Astrocyte (in vitro differentiated cells and primary cell): ENCODE measurements at regions not wholly inside any gene's neighbourhood (a gene's known extent, or its start where the extent isn't known, plus 50 kb on each side); places are given as distances from the start of the nearest gene placed in this dataset.

Experiments
- DNase-seq: peaks from one replicate; pipeline ENCODE4 v3.0.0-alpha.2; 2010; ENCODE audit warnings: low read depth
- FAIRE-seq: peaks from 2 replicates; lab custom pipeline; 2011; peaks lifted over from hg19 to GRCh38; lab: Jason Lieb, UNC
- H2AFZ ChIP-seq: 2 replicates; pipeline ENCODE4 v1.6.0; 2012; ENCODE audit warnings: low read depth, low read length, inconsistent platforms
- H3K27ac ChIP-seq: 2 replicates; pipeline ENCODE4 v1.5.1; 2011; ENCODE audit warnings: low read depth, low read length, inconsistent platforms
- H3K27me3 ChIP-seq: 2 replicates; pipeline ENCODE4 v1.6.0; 2011; ENCODE audit warnings: low read length, inconsistent platforms; ENCODE audit not compliant: insufficient read depth
- H3K36me3 ChIP-seq: 2 replicates; pipeline ENCODE4 v1.5.1; 2011; ENCODE audit warnings: low read length, inconsistent platforms; ENCODE audit not compliant: insufficient read depth
- H3K4me1 ChIP-seq: 2 replicates; pipeline ENCODE4 v1.5.1; 2011; ENCODE audit warnings: low read length, inconsistent platforms; ENCODE audit not compliant: insufficient read depth
- H3K4me2 ChIP-seq: 2 replicates; pipeline ENCODE4 v1.6.0; 2012; ENCODE audit warnings: low read length, inconsistent platforms
- H3K4me3 ChIP-seq: 2 replicates; pipeline ENCODE4 v1.5.1; 2011; ENCODE audit warnings: low read depth, mild to moderate bottlenecking, low read length, inconsistent platforms; ENCODE audit not compliant: insufficient read depth
- H3K79me2 ChIP-seq: 2 replicates; pipeline ENCODE4 v1.6.0; 2012; ENCODE audit warnings: mild to moderate bottlenecking, low read length, inconsistent platforms; ENCODE audit not compliant: insufficient read depth
- H3K9ac ChIP-seq: 2 replicates; pipeline ENCODE4 v1.6.0; 2012; ENCODE audit warnings: mild to moderate bottlenecking, low read length, inconsistent platforms
- H3K9me3 ChIP-seq: 2 replicates; pipeline ENCODE4 v1.5.1; 2012; ENCODE audit warnings: low read depth, mild to moderate bottlenecking, low read length, inconsistent platforms; ENCODE audit not compliant: insufficient read depth
- H4K20me1 ChIP-seq: 2 replicates; pipeline ENCODE4 v1.6.0; 2012; ENCODE audit warnings: low read length, inconsistent platforms; ENCODE audit not compliant: insufficient read depth
- H3K27ac Mint-ChIP-seq: one replicate; pipeline ENCODE4 v1.8.0; 2021; ENCODE audit warnings: mild to moderate bottlenecking, mixed read lengths; ENCODE audit not compliant: unreplicated experiment
- H3K27me3 Mint-ChIP-seq: one replicate; pipeline ENCODE4 v1.8.0; 2021; ENCODE audit warnings: low read depth, mixed read lengths; ENCODE audit not compliant: unreplicated experiment
- H3K36me3 Mint-ChIP-seq: one replicate; pipeline ENCODE4 v1.8.0; 2021; ENCODE audit warnings: low read depth, mixed read lengths; ENCODE audit not compliant: unreplicated experiment
- H3K4me1 Mint-ChIP-seq: one replicate; pipeline ENCODE4 v1.8.0; 2021; ENCODE audit warnings: low read depth, mixed read lengths; ENCODE audit not compliant: unreplicated experiment
- H3K4me3 Mint-ChIP-seq: one replicate; pipeline ENCODE4 v1.8.0; 2021; ENCODE audit warnings: mild to moderate bottlenecking, moderate library complexity, mixed read lengths; ENCODE audit not compliant: unreplicated experiment
- H3K9me3 Mint-ChIP-seq: one replicate; pipeline ENCODE4 v1.8.0; 2021; ENCODE audit warnings: mild to moderate bottlenecking, mixed read lengths; ENCODE audit not compliant: unreplicated experiment
- EZH2 ChIP-seq: IDR thresholded peaks from 2 replicates; pipeline ENCODE4 v1.6.1; 2012; ENCODE audit warnings: mild to moderate bottlenecking, low read length, inconsistent platforms; ENCODE audit not compliant: insufficient read depth
- TF ChIP-seq, protein P1 (sequence below): IDR thresholded peaks from 2 replicates; pipeline ENCODE4 v1.5.1; 2011; ENCODE audit warnings: low read depth, mild to moderate bottlenecking, inconsistent platforms, low read length, moderate library complexity; ENCODE audit not compliant: insufficient read depth

DNA sequence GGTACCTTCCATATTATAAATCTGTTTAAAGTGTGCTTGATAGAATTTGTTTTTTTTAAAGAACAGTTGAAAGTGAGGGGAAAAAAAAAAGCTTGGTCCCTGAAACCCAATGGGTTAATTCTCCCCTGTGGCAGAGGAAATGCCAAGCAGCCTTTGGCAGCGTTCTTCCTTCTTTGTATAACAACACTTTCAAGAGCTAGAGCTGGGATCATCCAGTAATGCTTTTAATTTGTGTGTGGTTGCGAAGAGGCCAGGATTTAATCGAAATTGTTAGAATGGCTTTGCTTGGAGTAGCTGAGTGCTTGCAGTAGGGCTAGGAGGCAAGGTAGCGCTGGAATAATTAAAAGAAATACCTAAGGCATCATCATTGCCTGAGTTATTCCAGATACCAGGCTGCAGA is 692.0 kb downstream of the DHX35 start:
- no peaks in the 10 kb centered on the region for H3K4me1 Mint-ChIP-seq
- Histone ChIP-seq H3K27me3 (no peaks in the 10 kb centered on the region), H3K4me3 (no peak overlapping the region), H2AFZ (no peak overlapping the region), H3K79me2 (no peaks in the 10 kb centered on the region), H4K20me1 (no peaks in the 10 kb centered on the region), H3K9me3 (no peaks in the 10 kb centered on the region), H3K36me3 (no peaks in the 10 kb centered on the region), H3K9ac (no peak overlapping the region), H3K4me1 (no peaks in the 10 kb centered on the region), H3K27ac (no peak overlapping the region), H3K4me2 (no peak overlapping the region)
- no peak overlapping the region for H3K4me3 Mint-ChIP-seq
- TF ChIP-seq EZH2: no peak
- TF ChIP-seq, protein P1, sequence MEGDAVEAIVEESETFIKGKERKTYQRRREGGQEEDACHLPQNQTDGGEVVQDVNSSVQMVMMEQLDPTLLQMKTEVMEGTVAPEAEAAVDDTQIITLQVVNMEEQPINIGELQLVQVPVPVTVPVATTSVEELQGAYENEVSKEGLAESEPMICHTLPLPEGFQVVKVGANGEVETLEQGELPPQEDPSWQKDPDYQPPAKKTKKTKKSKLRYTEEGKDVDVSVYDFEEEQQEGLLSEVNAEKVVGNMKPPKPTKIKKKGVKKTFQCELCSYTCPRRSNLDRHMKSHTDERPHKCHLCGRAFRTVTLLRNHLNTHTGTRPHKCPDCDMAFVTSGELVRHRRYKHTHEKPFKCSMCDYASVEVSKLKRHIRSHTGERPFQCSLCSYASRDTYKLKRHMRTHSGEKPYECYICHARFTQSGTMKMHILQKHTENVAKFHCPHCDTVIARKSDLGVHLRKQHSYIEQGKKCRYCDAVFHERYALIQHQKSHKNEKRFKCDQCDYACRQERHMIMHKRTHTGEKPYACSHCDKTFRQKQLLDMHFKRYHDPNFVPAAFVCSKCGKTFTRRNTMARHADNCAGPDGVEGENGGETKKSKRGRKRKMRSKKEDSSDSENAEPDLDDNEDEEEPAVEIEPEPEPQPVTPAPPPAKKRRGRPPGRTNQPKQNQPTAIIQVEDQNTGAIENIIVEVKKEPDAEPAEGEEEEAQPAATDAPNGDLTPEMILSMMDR: no peak
- H3K27ac Mint-ChIP-seq: no peak overlapping the region
- peaks cover 3% of the 10 kb centered on the region for H3K9me3 Mint-ChIP-seq
- FAIRE-seq: no peak
- no peak for DNase-seq
- H3K27me3 Mint-ChIP-seq: peaks cover 15% of the 10 kb centered on the region
- H3K36me3 Mint-ChIP-seq: no peaks in the 10 kb centered on the region

DNA sequence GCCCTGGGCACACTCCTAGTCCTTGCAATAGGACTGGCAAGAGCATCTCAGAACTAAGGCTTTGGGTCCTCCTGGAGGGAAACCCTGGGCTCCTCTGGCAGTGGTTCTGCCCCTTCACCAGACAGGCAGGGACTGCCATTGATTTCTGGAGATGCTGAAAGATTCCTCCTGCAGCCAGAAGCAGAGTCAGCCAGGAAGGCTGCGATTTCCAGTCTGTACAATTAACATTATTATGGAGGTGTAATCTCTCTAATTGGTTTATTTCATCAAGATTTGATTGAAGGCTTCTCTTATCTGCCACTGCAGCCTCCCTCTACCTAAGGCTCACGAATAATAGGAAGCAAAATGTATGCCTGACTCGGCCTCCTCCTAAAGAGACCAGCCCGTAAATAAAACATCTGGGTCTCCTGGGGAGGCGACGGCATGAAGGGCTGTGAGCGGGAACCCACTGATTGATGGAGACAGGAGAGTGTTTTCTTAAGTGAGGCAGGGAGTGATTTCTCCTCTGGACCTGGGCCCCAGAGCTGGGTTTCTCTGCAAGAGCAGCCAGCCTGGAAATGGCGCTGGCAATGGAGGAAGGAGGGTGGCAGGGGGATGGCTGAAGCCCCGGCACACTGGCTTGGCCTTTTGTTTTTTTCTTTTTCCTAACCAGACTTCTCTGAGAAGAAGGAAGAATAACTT is 689.6 kb downstream of the DHX35 start:
- H3K36me3 Mint-ChIP-seq: no peaks in the 10 kb centered on the region
- Histone ChIP-seq H4K20me1 (no peaks in the 10 kb centered on the region), H2AFZ (no peak overlapping the region), H3K4me2 (no peak overlapping the region), H3K27ac (no peak overlapping the region), H3K79me2 (no peaks in the 10 kb centered on the region), H3K9me3 (no peaks in the 10 kb centered on the region), H3K4me1 (no peaks in the 10 kb centered on the region), H3K4me3 (no peak overlapping the region), H3K9ac (no peak overlapping the region), H3K36me3 (no peaks in the 10 kb centered on the region), H3K27me3 (no peaks in the 10 kb centered on the region)
- no peaks in the 10 kb centered on the region for H3K4me1 Mint-ChIP-seq
- no peak overlapping the region for H3K4me3 Mint-ChIP-seq
- FAIRE-seq (no peak), DNase-seq (no peak)
- no peak for TF ChIP-seq EZH2
- TF ChIP-seq, protein P1: no peak
- H3K27ac Mint-ChIP-seq: no peak overlapping the region
- peaks cover 21% of the 10 kb centered on the region for H3K27me3 Mint-ChIP-seq
- H3K9me3 Mint-ChIP-seq: peaks cover 3% of the 10 kb centered on the region

DNA sequence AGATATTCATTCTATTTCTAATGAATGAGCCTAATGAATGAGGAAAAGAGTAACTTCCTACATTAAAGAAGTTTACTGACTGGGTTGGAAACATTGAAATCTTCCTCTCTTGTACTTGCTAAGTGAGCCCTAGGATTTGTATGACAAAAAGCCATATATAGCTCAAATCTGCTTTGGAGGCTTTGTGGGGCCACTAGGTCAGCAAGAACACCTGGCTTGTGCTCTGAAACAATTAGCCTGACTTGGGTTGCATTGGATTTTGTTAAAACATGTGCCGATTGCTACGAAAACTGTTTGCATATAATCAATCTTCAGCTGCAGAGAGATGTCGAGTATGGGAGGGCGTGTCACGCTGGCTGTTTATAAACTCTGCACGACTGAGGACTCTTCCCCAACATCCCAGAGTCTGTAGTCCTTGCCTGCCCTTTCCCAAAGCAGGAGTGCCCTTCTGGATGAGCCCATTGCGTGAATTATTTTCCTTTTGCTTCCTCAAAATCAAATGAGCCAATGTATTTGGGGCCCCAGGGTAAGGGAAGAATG is 684.8 kb downstream of the DHX35 start:
- H3K4me2 ChIP-seq: no peak overlapping the region
- TF ChIP-seq, protein P1: no peak
- TF ChIP-seq EZH2: no peak
- no peak overlapping the region for H3K4me3 ChIP-seq
- H3K36me3 ChIP-seq: no peaks in the 10 kb centered on the region
- Mint-ChIP-seq H3K36me3 (no peaks in the 10 kb centered on the region), H3K9me3 (no peaks in the 10 kb centered on the region), H3K4me1 (no peaks in the 10 kb centered on the region), H3K4me3 (no peak overlapping the region), H3K27ac (no peak overlapping the region), H3K27me3 (peaks cover 28% of the 10 kb centered on the region)
- no peak overlapping the region for H3K9ac ChIP-seq
- H4K20me1 ChIP-seq: no peaks in the 10 kb centered on the region
- H3K27ac ChIP-seq: no peak overlapping the region
- no peaks in the 10 kb centered on the region for H3K79me2 ChIP-seq
- H3K4me1 ChIP-seq: no peaks in the 10 kb centered on the region
- FAIRE-seq (no peak), DNase-seq (no peak)
- no peaks in the 10 kb centered on the region for H3K27me3 ChIP-seq
- no peaks in the 10 kb centered on the region for H3K9me3 ChIP-seq
- no peak overlapping the region for H2AFZ ChIP-seq
